IMR-90 (cell line): ENCODE measurements at regions not wholly inside any gene's neighbourhood (a gene's known extent, or its start where the extent isn't known, plus 50 kb on each side); places are given as distances from the start of the nearest gene placed in this dataset.

Experiments used
- ATAC-seq: fragments of 200-7000 bp; cut with Tn5 transposase; 2 replicates; pipeline ENCODE4 v1.9.1; 2020; ENCODE audit warnings: low read depth, mild to moderate bottlenecking, moderate library complexity
- BruUV-seq: library from RNA; stranded (reverse); fragments of 400-500 nt; replicated peaks from 2 replicates; lab custom pipeline; 2021; lab: Mats Ljungman, UMichigan
- CTCF ChIA-PET: fragments of 300-600 bp; formaldehyde crosslinking; extraction: SDS; loops from one replicate; lab custom pipeline; 2021; ENCODE audit warnings: antibody characterized with exemption; lab: Yijun Ruan, JAX
- POLR2A ChIA-PET: fragments of 300-600 bp; sonication (Branson Sonifier 250); formaldehyde crosslinking; loops from one replicate; lab custom pipeline; 2022; ENCODE audit warnings: antibody characterized with exemption; ENCODE audit not compliant: unreplicated experiment; lab: Charles Lee
- DNase-seq: peaks from one replicate; pipeline ENCODE4 v3.0.0; 2013
- H2AFZ ChIP-seq: replicated peaks from 2 replicates; pipeline ENCODE3; 2013; ENCODE audit warnings: low read length, mild to moderate bottlenecking; ENCODE audit not compliant: poor library complexity
- H2AK5ac ChIP-seq: 2 replicates; pipeline ENCODE4 v1.6.1; 2013; ENCODE audit warnings: low read depth, low read length, inconsistent platforms
- H2AK9ac ChIP-seq: replicated peaks from 2 replicates; pipeline ENCODE3; 2013; ENCODE audit warnings: mild to moderate bottlenecking, low read depth, low read length, moderate library complexity; ENCODE audit not compliant: poor library complexity
- H2BK120ac ChIP-seq: 2 replicates; pipeline ENCODE4 v1.6.1; 2013; ENCODE audit warnings: low read depth, low read length, inconsistent platforms
- H2BK15ac ChIP-seq: 3 replicates; pipeline ENCODE4 v1.6.1; 2013; ENCODE audit warnings: low read depth, low read length, inconsistent platforms
- H2BK20ac ChIP-seq: 2 replicates; pipeline ENCODE4 v1.6.1; 2013; ENCODE audit warnings: low read depth, mild to moderate bottlenecking, inconsistent platforms, low read length, moderate library complexity
- H2BK5ac ChIP-seq: 2 replicates; pipeline ENCODE4 v1.6.1; 2013; ENCODE audit warnings: mild to moderate bottlenecking, low read depth, low read length, inconsistent platforms; ENCODE audit not compliant: poor library complexity, severe bottlenecking
- H3K14ac ChIP-seq: replicated peaks from 2 replicates; pipeline ENCODE4 v1.6.1; 2013; ENCODE audit warnings: low read depth, low read length, inconsistent platforms
- H3K18ac ChIP-seq: 2 replicates; pipeline ENCODE4 v1.6.1; 2013; ENCODE audit warnings: low read depth, low read length, control low read depth
- H3K23ac ChIP-seq: 2 replicates; pipeline ENCODE4 v1.6.1; 2013; ENCODE audit warnings: low read depth, low read length, inconsistent platforms
- H3K27ac ChIP-seq: 2 replicates; pipeline ENCODE4 v1.5.1; 2013; ENCODE audit warnings: mild to moderate bottlenecking, control low read depth, low read length; ENCODE audit not compliant: insufficient read depth
- H3K27me3 ChIP-seq: 2 replicates; pipeline ENCODE4 v1.6.1; 2013; ENCODE audit warnings: low read length; ENCODE audit not compliant: control insufficient read depth, insufficient read depth
- H3K36me3 ChIP-seq: 2 replicates; pipeline ENCODE4 v1.6.1; 2013; ENCODE audit warnings: low read length, mixed read lengths; ENCODE audit not compliant: control insufficient read depth, insufficient read depth
- H3K4ac ChIP-seq: 2 replicates; pipeline ENCODE4 v1.6.1; 2013; ENCODE audit warnings: low read depth, low read length, inconsistent platforms
- H3K4me1 ChIP-seq: 2 replicates; pipeline ENCODE4 v1.6.1; 2013; ENCODE audit warnings: low read length, mixed read lengths; ENCODE audit not compliant: control insufficient read depth, insufficient read depth
- H3K4me2 ChIP-seq: 2 replicates; pipeline ENCODE4 v1.6.1; 2013; ENCODE audit warnings: low read depth, mild to moderate bottlenecking, control low read depth, low read length, moderate library complexity
- H3K4me3 ChIP-seq: 2 replicates; pipeline ENCODE4 v1.5.1; 2013; ENCODE audit warnings: low read depth, mild to moderate bottlenecking, control low read depth, low read length, moderate library complexity; ENCODE audit not compliant: insufficient read depth
- H3K56ac ChIP-seq: 2 replicates; pipeline ENCODE4 v1.6.1; 2013; ENCODE audit warnings: low read length, inconsistent platforms; ENCODE audit not compliant: insufficient read depth; ENCODE audit errors: extremely low read depth
- H3K79me1 ChIP-seq, 2 experiments: 2 replicates each; pipeline ENCODE4 v1.6.1; 2013; ENCODE audit warnings: low read length in 2 of 2, inconsistent platforms in 1 of 2, low read depth in 1 of 2
- H3K9ac ChIP-seq: 2 replicates; pipeline ENCODE4 v1.6.1; 2013; ENCODE audit warnings: low read depth, low read length, control low read depth
- H3K9me1 ChIP-seq: 2 replicates; pipeline ENCODE4 v1.6.1; 2013; ENCODE audit warnings: low read length, inconsistent platforms; ENCODE audit not compliant: insufficient read depth
- H3K9me3 ChIP-seq: 2 replicates; pipeline ENCODE4 v1.6.1; 2013; ENCODE audit warnings: low read length; ENCODE audit not compliant: control insufficient read depth, insufficient read depth
- H4K20me1 ChIP-seq: 2 replicates; pipeline ENCODE4 v1.6.1; 2013; ENCODE audit warnings: low read length, inconsistent platforms; ENCODE audit not compliant: insufficient read depth
- H4K5ac ChIP-seq: 2 replicates; pipeline ENCODE4 v1.6.1; 2013; ENCODE audit warnings: mild to moderate bottlenecking, low read depth, low read length, control low read depth
- H4K8ac ChIP-seq, 2 experiments: 2 replicates each; pipeline ENCODE4 v1.6.1; 2013; ENCODE audit warnings: low read depth in 2 of 2, low read length in 2 of 2, control low read depth in 1 of 2, inconsistent platforms in 1 of 2
- H4K91ac ChIP-seq: 2 replicates; pipeline ENCODE4 v1.6.1; 2013; ENCODE audit warnings: low read depth, low read length, inconsistent platforms; ENCODE audit not compliant: insufficient read depth
- ELK1 ChIP-seq: fragments of 150-350 bp; IDR thresholded peaks from 2 replicates; pipeline ENCODE4 v1.6.1; 2016; ENCODE audit warnings: low read depth, mild to moderate bottlenecking, low read length, moderate library complexity, borderline replicate concordance
- WGBS, 2 experiments: methylation state at CpG; one replicate each; pipeline versions ENCODE4 v1.1.5 to v1.1.7; 2013; ENCODE audit warnings: missing lambda C conversion rate in 2 of 2; ENCODE audit not compliant: insufficient read length in 1 of 2; ENCODE audit errors: extremely low coverage in 2 of 2; 5-methylcytosine and 5-hydroxymethylcytosine counted together
- dilution Hi-C: fragments of 300-500 bp; cut with HindIII; formaldehyde crosslinking; loops from one replicate; pipeline ENCODE4 v1.14.3; 2018; ENCODE audit warnings: low sequenced_read_pairs; ENCODE audit not compliant: unreplicated experiment
- in situ Hi-C: fragments of 300-500 bp; cut with MboI; formaldehyde crosslinking; loops from 3 replicates; pipeline ENCODE4 v1.14.3; 2019; ENCODE audit warnings: low sequenced_read_pairs, inconsistent platforms, mixed read lengths
- intact Hi-C: fragments of 100-400 bp; cut with micrococcal nuclease; formaldehyde crosslinking; loops from 2 replicates; pipeline ENCODE4 v1.10.0; 2022

DNA sequence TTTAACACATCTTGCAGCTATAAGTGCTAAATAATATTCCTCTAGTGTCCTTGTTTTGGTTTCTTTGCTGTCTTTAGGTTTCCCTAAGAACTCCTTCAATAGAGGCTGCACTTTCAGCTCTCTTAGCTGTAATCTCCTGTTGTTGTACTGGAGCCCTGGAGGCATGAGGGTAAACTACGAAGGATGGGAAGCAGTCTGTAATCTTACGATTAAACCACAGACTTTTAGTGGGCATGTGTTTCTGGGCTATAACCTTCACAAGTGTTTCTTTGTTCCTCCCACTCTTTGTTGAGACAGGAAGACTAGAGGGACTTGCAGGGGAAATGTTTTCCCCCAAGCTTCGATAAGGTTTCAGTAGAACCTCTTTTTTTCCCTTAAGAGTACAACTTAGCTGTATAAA lies 1058.1 kb downstream of the NSUN3 start:
- Histone ChIP-seq H2BK120ac (no peak overlapping the region), H3K9ac (no peak overlapping the region), H2BK5ac (no peak overlapping the region), H3K4me3 (no peak overlapping the region), H3K56ac (no peak overlapping the region), H3K9me1 (no peaks in the 10 kb centered on the region), H3K27me3 (no peaks in the 10 kb centered on the region), H2AFZ (no peak overlapping the region), H4K8ac (no peak overlapping the region), H3K9me3 (peaks cover 5% of the 10 kb centered on the region; the same call in 1 of the 2 replicates), H2BK20ac (no peak overlapping the region), H2AK9ac (no peak overlapping the region), H4K91ac (no peak overlapping the region), H3K79me1 (no peaks in the 10 kb centered on the region), H2AK5ac (no peak overlapping the region), H3K14ac (no peak overlapping the region), H2BK15ac (no peak overlapping the region), H3K36me3 (no peaks in the 10 kb centered on the region), H3K27ac (no peak overlapping the region), H3K23ac (no peak overlapping the region), H3K4me2 (no peak overlapping the region), H3K4ac (no peak overlapping the region), H3K18ac (no peak overlapping the region), H3K4me1 (no peaks in the 10 kb centered on the region), H4K5ac (no peak overlapping the region), H4K20me1 (no peaks in the 10 kb centered on the region)
- in situ Hi-C loops (no loop called here), intact Hi-C loops (no loop called here), dilution Hi-C loops (no loop called here)
- BruUV-seq = no TSS peak
- ATAC-seq (no peak), DNase-seq (no peak)
- WGBS, 2 experiments = no CpG with 5 or more reads among the region's 3 CpGs
- CTCF ChIA-PET = no interaction called here
- POLR2A ChIA-PET = no interaction called here
- TF ChIP-seq ELK1 = no peak
